ENCODE measurements at regions not wholly inside any gene's neighbourhood (a gene's known extent, or its start where the extent isn't known, plus 50 kb on each side); places are given as distances from the start of the nearest gene placed in this dataset.

DNA sequence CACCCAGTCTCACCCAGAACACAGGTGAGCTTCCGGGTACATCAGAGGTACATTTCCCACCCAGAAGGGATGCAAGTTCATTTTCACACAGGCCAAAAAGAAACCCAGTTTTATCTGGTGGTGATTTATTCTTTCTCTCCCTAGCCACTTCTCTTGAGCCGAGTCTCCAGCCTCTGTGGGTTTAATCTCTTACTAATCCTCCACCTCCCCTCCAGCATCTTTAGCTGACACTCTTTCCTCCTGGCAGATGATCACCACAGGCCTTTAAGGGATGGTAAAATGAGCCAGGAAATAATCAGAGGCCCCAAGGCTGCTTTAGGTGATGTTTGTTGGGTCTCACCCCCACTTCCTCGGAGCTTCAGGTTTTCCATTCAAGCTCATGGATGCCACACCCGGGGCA lies 145.7 kb upstream of the DLX2 start:
- Histone ChIP-seq H3K4me2 (ENCODE audit: low read length) (no peak overlapping the region), H3K4me3 (ENCODE audit: low read length) (no peak overlapping the region), H3K9me3 (replicated peaks; ENCODE audit: low read length) (no peaks in the 10 kb centered on the region), H3K27me3 (ENCODE audit: control insufficient read depth, insufficient read depth, low read length) (no peaks in the 10 kb centered on the region), H3K4me1 (ENCODE audit: control insufficient read depth, insufficient read depth, low read length) (peaks cover 57% of the 10 kb centered on the region), H3K9ac (ENCODE audit: low read depth, low read length) (no peak overlapping the region), H3K36me3 (ENCODE audit: insufficient read depth, low read length) (no peaks in the 10 kb centered on the region)

- H3K4me3 ChIP-seq (ENCODE audit: low read length) = no peak overlapping the region
- no peak overlapping the region for H3K4me2 ChIP-seq (ENCODE audit: low read length)
- H3K4me1 ChIP-seq (ENCODE audit: control insufficient read depth, insufficient read depth, low read length) = peaks cover 61% of the 10 kb centered on the region
- H3K9me3 ChIP-seq (replicated peaks; ENCODE audit: low read length) = no peaks in the 10 kb centered on the region
- H3K27me3 ChIP-seq (ENCODE audit: control insufficient read depth, insufficient read depth, low read length) = no peaks in the 10 kb centered on the region
- no peaks in the 10 kb centered on the region for H3K36me3 ChIP-seq (ENCODE audit: insufficient read depth, low read length)
- no peak overlapping the region for H3K9ac ChIP-seq (ENCODE audit: low read depth, low read length)
These were observed 146.1 kb upstream of the DLX2 start for GRCh38 chr2:172248785-172249187.

DNA sequence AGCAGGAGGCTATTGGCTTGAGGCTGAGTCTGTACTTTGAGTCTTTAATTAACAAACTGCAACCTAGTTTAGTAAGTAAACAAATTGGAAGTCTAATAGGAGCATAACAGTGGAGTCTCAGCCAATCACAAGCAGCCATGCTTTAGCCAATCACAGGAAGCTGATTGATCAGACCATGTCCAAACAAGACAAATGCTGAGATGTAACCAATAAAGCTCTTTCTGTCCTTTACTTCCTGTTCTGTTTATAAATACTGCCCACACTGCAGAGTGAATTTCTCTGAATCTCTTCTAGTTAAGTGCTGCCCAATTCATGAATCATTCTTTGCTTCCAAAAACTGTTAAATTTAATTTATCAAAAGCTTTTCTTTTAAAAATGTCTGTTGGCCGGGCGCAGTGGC lies 146.6 kb upstream of the DLX2 start:
- Histone ChIP-seq H3K9ac (ENCODE audit: low read depth, low read length) (no peak overlapping the region), H3K4me1 (ENCODE audit: control insufficient read depth, insufficient read depth, low read length) (peaks cover 66% of the 10 kb centered on the region)

GRCh38 chr2:172249986-172250385 lies 147.3 kb upstream of the DLX2 start:
- Histone ChIP-seq H3K4me2 (ENCODE audit: low read length) (peak overlapping the region; percentile 42), H3K9me3 (replicated peaks; ENCODE audit: low read length) (no peaks in the 10 kb centered on the region), H3K4me1 (ENCODE audit: control insufficient read depth, insufficient read depth, low read length) (peaks cover 67% of the 10 kb centered on the region), H3K9ac (ENCODE audit: low read depth, low read length) (no peak overlapping the region), H3K36me3 (ENCODE audit: insufficient read depth, low read length) (no peaks in the 10 kb centered on the region), H3K27me3 (ENCODE audit: control insufficient read depth, insufficient read depth, low read length) (no peaks in the 10 kb centered on the region), H3K4me3 (ENCODE audit: low read length) (peak overlapping the region; percentile 3)

More for the DNA sequence above, 146.6 kb upstream of the DLX2 start:
- Histone ChIP-seq H3K27me3 (ENCODE audit: control insufficient read depth, insufficient read depth, low read length) (no peaks in the 10 kb centered on the region), H3K4me2 (ENCODE audit: low read length) (no peak overlapping the region), H3K4me3 (ENCODE audit: low read length) (no peak overlapping the region), H3K36me3 (ENCODE audit: insufficient read depth, low read length) (no peaks in the 10 kb centered on the region), H3K9me3 (replicated peaks; ENCODE audit: low read length) (no peaks in the 10 kb centered on the region)

GRCh38 chr2:172251231-172251630 lies 148.5 kb upstream of the DLX2 start:
- peak overlapping the region; percentile 3 for H3K9ac ChIP-seq (ENCODE audit: low read depth, low read length)
- H3K4me3 ChIP-seq (ENCODE audit: low read length) = no peak overlapping the region
- no peaks in the 10 kb centered on the region for H3K27me3 ChIP-seq (ENCODE audit: control insufficient read depth, insufficient read depth, low read length)
- peaks cover 67% of the 10 kb centered on the region for H3K4me1 ChIP-seq (ENCODE audit: control insufficient read depth, insufficient read depth, low read length)
- H3K4me2 ChIP-seq (ENCODE audit: low read length) = peak overlapping the region; percentile 53
- H3K9me3 ChIP-seq (replicated peaks; ENCODE audit: low read length) = no peaks in the 10 kb centered on the region
- no peaks in the 10 kb centered on the region for H3K36me3 ChIP-seq (ENCODE audit: insufficient read depth, low read length)

DNA sequence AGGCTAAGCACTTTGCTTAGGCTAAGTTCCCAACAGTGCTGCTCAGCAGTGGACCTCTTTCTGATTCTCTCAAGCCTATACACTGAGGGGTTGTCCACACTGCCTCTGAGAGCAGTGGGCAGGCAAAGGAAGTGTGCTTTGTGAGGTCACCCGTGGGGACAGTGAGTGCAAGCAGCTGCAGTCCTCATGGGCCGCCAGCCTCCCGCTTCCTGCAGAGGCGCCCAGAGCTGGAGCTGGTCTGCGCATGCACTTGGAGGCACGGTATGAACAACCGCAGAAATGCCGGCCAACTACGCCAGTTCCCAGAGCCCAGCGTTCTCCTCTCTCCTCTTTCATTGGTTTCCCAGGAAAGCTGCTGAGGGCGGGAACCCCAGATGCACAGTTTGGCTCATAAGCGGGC lies 149.5 kb upstream of the DLX2 start:
- H3K9ac ChIP-seq (ENCODE audit: low read depth, low read length) = peak overlapping the region; percentile 32
- H3K4me1 ChIP-seq (ENCODE audit: control insufficient read depth, insufficient read depth, low read length) = peaks cover 66% of the 10 kb centered on the region
- no peak overlapping the region for H3K4me2 ChIP-seq (ENCODE audit: low read length)
- no peak overlapping the region for H3K4me3 ChIP-seq (ENCODE audit: low read length)
- H3K36me3 ChIP-seq (ENCODE audit: insufficient read depth, low read length) = no peaks in the 10 kb centered on the region
- no peaks in the 10 kb centered on the region for H3K9me3 ChIP-seq (replicated peaks; ENCODE audit: low read length)
- H3K27me3 ChIP-seq (ENCODE audit: control insufficient read depth, insufficient read depth, low read length) = no peaks in the 10 kb centered on the region

DNA sequence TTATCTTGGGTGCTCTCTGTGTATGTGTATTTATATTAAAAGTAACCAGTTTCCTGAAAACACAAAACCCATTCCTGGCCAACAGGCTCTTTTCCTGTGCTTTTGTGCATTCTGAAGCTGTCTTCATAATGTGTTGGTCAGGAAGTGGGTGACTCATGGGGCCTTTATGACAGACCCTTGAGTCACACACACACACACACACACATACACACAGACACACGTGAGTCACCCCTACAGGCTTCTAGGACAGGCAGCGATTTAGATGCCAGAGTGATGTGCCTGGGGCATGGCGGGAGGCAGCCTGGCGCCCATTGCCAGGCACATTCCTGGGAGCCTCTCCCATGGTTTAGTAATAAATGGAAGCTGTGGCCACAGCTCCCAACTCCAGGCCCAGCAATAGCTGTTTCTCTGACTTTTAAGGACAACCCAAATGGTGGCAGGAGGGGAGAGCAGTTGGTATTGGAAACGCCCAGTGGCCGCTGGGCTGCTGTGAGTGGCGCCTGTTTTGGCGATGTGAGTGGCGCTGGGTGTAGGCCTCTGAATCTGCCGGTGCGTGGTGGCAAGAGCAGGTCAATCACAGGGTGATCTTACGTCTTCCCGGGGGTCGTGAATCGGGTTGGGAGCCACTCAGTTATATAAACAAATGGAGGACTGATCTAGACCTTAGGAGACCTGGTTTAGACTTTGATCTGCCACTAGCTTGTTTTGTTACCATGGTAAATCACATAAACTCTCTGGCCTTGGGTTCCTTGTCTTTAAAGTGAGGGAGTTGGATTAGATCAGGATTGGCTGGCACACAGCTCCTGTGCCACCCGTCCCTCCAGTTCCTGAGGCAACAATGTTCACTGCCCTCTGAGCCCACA lies 150.7 kb upstream of the DLX2 start:
- H3K9ac ChIP-seq (ENCODE audit: low read depth, low read length) = peak overlapping the region; percentile 48
- H3K4me2 ChIP-seq (ENCODE audit: low read length) = peak overlapping the region; percentile 50
- no peaks in the 10 kb centered on the region for H3K9me3 ChIP-seq (replicated peaks; ENCODE audit: low read length)
- no peak overlapping the region for H3K4me3 ChIP-seq (ENCODE audit: low read length)
- H3K36me3 ChIP-seq (ENCODE audit: insufficient read depth, low read length) = no peaks in the 10 kb centered on the region
- H3K4me1 ChIP-seq (ENCODE audit: control insufficient read depth, insufficient read depth, low read length) = peaks cover 65% of the 10 kb centered on the region
- H3K27me3 ChIP-seq (ENCODE audit: control insufficient read depth, insufficient read depth, low read length) = no peaks in the 10 kb centered on the region

DNA sequence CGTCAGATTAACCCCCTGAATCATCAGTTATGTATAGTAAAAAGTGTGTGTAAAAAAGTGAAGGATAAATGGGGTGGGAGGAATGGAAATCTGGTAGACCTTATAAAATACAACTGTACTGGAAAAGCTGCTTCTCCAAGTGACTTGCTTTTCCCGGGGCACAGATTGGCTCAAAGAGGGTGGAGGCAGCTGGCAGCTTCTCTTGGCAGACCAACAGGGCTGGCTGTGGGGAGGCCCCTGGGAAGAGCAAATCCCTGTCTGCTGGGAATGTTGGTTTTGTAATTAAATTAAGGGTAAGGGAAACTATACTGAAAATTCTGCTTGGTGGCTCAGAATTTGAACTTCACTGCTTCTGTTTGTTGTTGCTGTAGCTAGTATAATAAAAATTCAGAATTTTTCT lies 154.2 kb upstream of the DLX2 start:
- H3K4me3 ChIP-seq (ENCODE audit: low read length) = no peak overlapping the region
- H3K4me2 ChIP-seq (ENCODE audit: low read length) = no peak overlapping the region
- H3K9me3 ChIP-seq (replicated peaks; ENCODE audit: low read length) = no peaks in the 10 kb centered on the region
- H3K36me3 ChIP-seq (ENCODE audit: insufficient read depth, low read length) = no peaks in the 10 kb centered on the region
- H3K9ac ChIP-seq (ENCODE audit: low read depth, low read length) = no peak overlapping the region
- H3K27me3 ChIP-seq (ENCODE audit: control insufficient read depth, insufficient read depth, low read length) = no peaks in the 10 kb centered on the region
- peaks cover 42% of the 10 kb centered on the region for H3K4me1 ChIP-seq (ENCODE audit: control insufficient read depth, insufficient read depth, low read length)

DNA sequence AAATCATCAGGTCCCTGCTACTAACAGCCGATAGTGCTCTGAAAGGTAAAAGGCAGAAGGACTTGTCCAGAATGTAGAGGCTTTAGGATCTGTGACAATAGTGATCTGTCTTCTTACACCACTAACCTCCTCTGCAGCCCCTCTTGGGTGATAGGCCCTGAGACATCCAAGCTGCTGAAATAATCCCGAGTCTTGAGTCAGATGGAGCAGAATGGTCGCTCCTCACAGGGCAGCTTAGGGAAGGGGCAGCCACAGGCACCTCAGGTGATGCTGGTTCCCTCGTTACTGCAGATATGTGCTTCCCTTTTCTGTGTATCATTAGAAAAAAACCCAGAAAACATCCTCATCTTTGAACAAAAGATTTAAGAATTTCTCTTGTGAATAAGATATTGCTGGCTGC lies 157.1 kb upstream of the DLX2 start:
- Histone ChIP-seq H3K4me2 (ENCODE audit: low read length) (no peak overlapping the region), H3K9me3 (replicated peaks; ENCODE audit: low read length) (no peaks in the 10 kb centered on the region), H3K9ac (ENCODE audit: low read depth, low read length) (no peak overlapping the region), H3K36me3 (ENCODE audit: insufficient read depth, low read length) (no peaks in the 10 kb centered on the region), H3K4me3 (ENCODE audit: low read length) (no peak overlapping the region), H3K4me1 (ENCODE audit: control insufficient read depth, insufficient read depth, low read length) (peaks cover 18% of the 10 kb centered on the region), H3K27me3 (ENCODE audit: control insufficient read depth, insufficient read depth, low read length) (no peaks in the 10 kb centered on the region)

DNA sequence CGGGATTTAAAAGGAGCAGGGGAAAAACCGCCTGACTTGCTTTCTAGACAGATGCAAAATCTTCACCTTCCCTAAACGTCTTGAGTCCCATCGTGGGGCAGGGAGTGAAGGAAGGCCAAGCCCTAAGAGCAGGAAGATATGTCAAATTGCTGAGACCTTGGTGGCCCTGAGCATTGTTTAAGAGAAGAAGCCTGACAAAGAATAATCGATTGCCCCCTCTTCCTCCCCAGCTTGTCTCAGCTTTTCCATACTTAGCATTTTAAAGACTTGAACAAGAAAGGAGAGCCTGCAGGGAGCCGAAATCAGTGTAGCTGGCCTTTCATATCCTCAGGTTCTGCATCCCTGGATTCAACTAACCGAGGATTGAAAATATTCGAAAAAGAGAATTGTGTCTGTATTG lies 157.6 kb upstream of the DLX2 start:
- H3K9me3 ChIP-seq (replicated peaks; ENCODE audit: low read length) = no peaks in the 10 kb centered on the region
- no peak overlapping the region for H3K4me2 ChIP-seq (ENCODE audit: low read length)
- peaks cover 18% of the 10 kb centered on the region for H3K4me1 ChIP-seq (ENCODE audit: control insufficient read depth, insufficient read depth, low read length)
- no peaks in the 10 kb centered on the region for H3K36me3 ChIP-seq (ENCODE audit: insufficient read depth, low read length)
- no peak overlapping the region for H3K9ac ChIP-seq (ENCODE audit: low read depth, low read length)
- no peak overlapping the region for H3K4me3 ChIP-seq (ENCODE audit: low read length)
- no peaks in the 10 kb centered on the region for H3K27me3 ChIP-seq (ENCODE audit: control insufficient read depth, insufficient read depth, low read length)

DNA sequence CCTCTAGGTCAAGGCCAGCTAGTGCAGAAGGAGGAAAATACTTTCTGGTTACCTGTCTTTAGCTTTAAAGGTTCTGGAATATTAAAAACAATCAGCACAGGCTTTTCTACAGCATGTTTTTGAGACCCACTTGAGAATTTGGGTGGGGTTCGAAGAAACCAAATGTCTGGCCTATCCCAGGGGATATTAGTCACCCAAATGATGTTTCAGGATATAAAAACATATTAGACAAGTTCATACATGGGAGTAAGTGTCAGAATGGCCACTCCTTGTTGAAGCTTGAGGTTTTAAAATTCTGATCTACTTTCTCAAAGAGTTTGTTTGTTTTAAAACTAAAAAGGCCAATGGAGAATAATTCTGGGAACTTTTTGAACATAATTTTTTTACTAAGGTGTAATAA lies 158.6 kb upstream of the DLX2 start:
- Histone ChIP-seq H3K9ac (ENCODE audit: low read depth, low read length) (no peak overlapping the region), H3K27me3 (ENCODE audit: control insufficient read depth, insufficient read depth, low read length) (no peaks in the 10 kb centered on the region), H3K9me3 (replicated peaks; ENCODE audit: low read length) (no peaks in the 10 kb centered on the region), H3K4me1 (ENCODE audit: control insufficient read depth, insufficient read depth, low read length) (peaks cover 18% of the 10 kb centered on the region), H3K36me3 (ENCODE audit: insufficient read depth, low read length) (no peaks in the 10 kb centered on the region), H3K4me2 (ENCODE audit: low read length) (peak overlapping the region; percentile 11), H3K4me3 (ENCODE audit: low read length) (no peak overlapping the region)

GRCh38 chr2:172262486-172262885 lies 159.8 kb upstream of the DLX2 start:
- H3K9me3 ChIP-seq (replicated peaks; ENCODE audit: low read length) = no peaks in the 10 kb centered on the region
- no peak overlapping the region for H3K9ac ChIP-seq (ENCODE audit: low read depth, low read length)
- H3K4me2 ChIP-seq (ENCODE audit: low read length) = no peak overlapping the region
- H3K4me1 ChIP-seq (ENCODE audit: control insufficient read depth, insufficient read depth, low read length) = peaks cover 12% of the 10 kb centered on the region
- H3K27me3 ChIP-seq (ENCODE audit: control insufficient read depth, insufficient read depth, low read length) = no peaks in the 10 kb centered on the region
- no peaks in the 10 kb centered on the region for H3K36me3 ChIP-seq (ENCODE audit: insufficient read depth, low read length)
- no peak overlapping the region for H3K4me3 ChIP-seq (ENCODE audit: low read length)

All from skeletal muscle satellite cell (primary cell).